ENCODE measurements at regions not wholly inside any gene's neighbourhood (a gene's known extent, or its start where the extent isn't known, plus 50 kb on each side); places are given as distances from the start of the nearest gene placed in this dataset.

- H3K36me3 ChIP-seq (ENCODE audit: control insufficient read depth, insufficient read depth, low read length) = no peaks in the 10 kb centered on the region
- H3K27me3 ChIP-seq (ENCODE audit: control insufficient read depth, insufficient read depth, low read length) = no peaks in the 10 kb centered on the region
- DNase-seq (ENCODE audit: low read depth) = no peak
- no peak overlapping the region for H3K4me3 ChIP-seq (ENCODE audit: low read depth, low read length)
- TF ChIP-seq CTCF (IDR thresholded peaks at IDR 0.05; ENCODE audit: insufficient read depth, low read length, poor library complexity, severe bottlenecking) = no peak
Observed at GRCh38 chr2:21269382-21269781, 145.6 kb downstream of the TDRD15 start.

GRCh38 chr2:21270083-21270491, 146.3 kb downstream of the TDRD15 start:
- TF ChIP-seq CTCF (IDR thresholded peaks at IDR 0.05; ENCODE audit: insufficient read depth, low read length, poor library complexity, severe bottlenecking) = no peak
- no peak overlapping the region for H3K4me3 ChIP-seq (ENCODE audit: low read depth, low read length)
- H3K27me3 ChIP-seq (ENCODE audit: control insufficient read depth, insufficient read depth, low read length) = no peaks in the 10 kb centered on the region
- no peak for DNase-seq (ENCODE audit: low read depth)
- H3K36me3 ChIP-seq (ENCODE audit: control insufficient read depth, insufficient read depth, low read length) = no peaks in the 10 kb centered on the region

GRCh38 chr2:21270708-21271122, 146.9 kb downstream of the TDRD15 start:
- no peak for TF ChIP-seq CTCF (IDR thresholded peaks at IDR 0.05; ENCODE audit: insufficient read depth, low read length, poor library complexity, severe bottlenecking)
- no peaks in the 10 kb centered on the region for H3K36me3 ChIP-seq (ENCODE audit: control insufficient read depth, insufficient read depth, low read length)
- H3K4me3 ChIP-seq (ENCODE audit: low read depth, low read length) = no peak overlapping the region
- DNase-seq (ENCODE audit: low read depth) = no peak
- H3K27me3 ChIP-seq (ENCODE audit: control insufficient read depth, insufficient read depth, low read length) = no peaks in the 10 kb centered on the region

GRCh38 chr2:21276163-21276562, 152.4 kb downstream of the TDRD15 start:
- Histone ChIP-seq H3K36me3 (ENCODE audit: control insufficient read depth, insufficient read depth, low read length) (no peaks in the 10 kb centered on the region), H3K27me3 (ENCODE audit: control insufficient read depth, insufficient read depth, low read length) (no peaks in the 10 kb centered on the region), H3K4me3 (ENCODE audit: low read depth, low read length) (no peak overlapping the region)
- TF ChIP-seq CTCF (IDR thresholded peaks at IDR 0.05; ENCODE audit: insufficient read depth, low read length, poor library complexity, severe bottlenecking) = no peak
- no peak for DNase-seq (ENCODE audit: low read depth)

GRCh38 chr2:21277068-21278056, 153.6 kb downstream of the TDRD15 start:
- no peaks in the 10 kb centered on the region for H3K36me3 ChIP-seq (ENCODE audit: control insufficient read depth, insufficient read depth, low read length)
- no peak overlapping the region for H3K4me3 ChIP-seq (ENCODE audit: low read depth, low read length)
- no peaks in the 10 kb centered on the region for H3K27me3 ChIP-seq (ENCODE audit: control insufficient read depth, insufficient read depth, low read length)
- no peak for DNase-seq (ENCODE audit: low read depth)
- TF ChIP-seq CTCF (IDR thresholded peaks at IDR 0.05; ENCODE audit: insufficient read depth, low read length, poor library complexity, severe bottlenecking) = no peak

Measured in kidney epithelial cell (primary cell).